ENCODE measurements at regions not wholly inside any gene's neighbourhood (a gene's known extent, or its start where the extent isn't known, plus 50 kb on each side); places are given as distances from the start of the nearest gene placed in this dataset.
"Not testable (repeated sequence)": the region's sequence is repeated elsewhere in the genome, so short reads cannot be mapped to it uniquely, and the experiment has no call there.

DNA sequence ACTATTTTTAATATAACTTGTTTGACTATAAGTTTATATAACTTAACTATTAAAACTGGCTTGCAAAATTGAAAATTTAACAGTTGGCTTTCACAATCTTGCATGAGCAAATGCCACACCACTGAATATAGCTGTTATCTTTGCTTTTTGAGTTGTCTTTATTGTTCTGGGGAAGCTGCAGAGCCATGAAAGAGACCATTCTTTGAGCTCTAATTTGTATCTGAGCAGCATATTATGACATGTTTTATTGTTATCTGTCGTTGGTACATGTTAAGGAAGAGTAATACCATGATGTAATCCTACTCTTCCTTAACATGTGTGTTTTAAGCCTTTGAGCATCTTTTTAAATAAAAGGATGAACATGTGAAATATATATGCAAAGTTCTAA is 97.1 kb upstream of the ANK2 start:
- H3K4me3 Mint-ChIP-seq (ENCODE audit: low read depth, unreplicated experiment): no peak overlapping the region
- intact Hi-C loops (cut with micrococcal nuclease; ENCODE audit: unreplicated experiment): no loop called here
- BruUV-seq (replicated peaks): no TSS peak

DNA sequence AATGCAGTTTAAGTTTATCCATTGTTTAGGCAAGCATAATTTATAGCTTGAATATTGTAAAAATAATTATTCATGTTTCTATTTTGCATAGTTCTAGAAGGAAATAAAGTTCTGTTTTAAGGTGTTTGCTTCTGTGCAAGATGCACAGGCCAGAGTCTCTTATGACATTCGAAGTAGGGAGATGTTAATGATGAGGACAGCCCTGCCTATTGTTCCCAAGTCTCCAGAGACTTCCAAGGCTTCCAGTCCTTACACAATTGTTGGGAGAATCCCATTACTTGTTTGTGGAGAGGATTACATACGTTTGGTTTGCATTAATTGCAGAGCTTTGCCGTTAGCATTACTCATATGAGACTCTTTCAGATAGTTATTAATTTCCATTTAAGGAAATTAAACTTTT is 96.2 kb upstream of the ANK2 start:
- Mint-ChIP-seq H3K27me3 (ENCODE audit: unreplicated experiment) (no peaks in the 10 kb centered on the region), H3K27ac (ENCODE audit: unreplicated experiment) (no peak overlapping the region), H3K36me3 (ENCODE audit: insufficient read depth, unreplicated experiment) (no peaks in the 10 kb centered on the region), H3K4me3 (ENCODE audit: low read depth, unreplicated experiment) (no peak overlapping the region), H3K4me1 (ENCODE audit: low read depth, unreplicated experiment) (no peaks in the 10 kb centered on the region), H3K9me3 (ENCODE audit: low read depth, unreplicated experiment) (no peaks in the 10 kb centered on the region)
- TF ChIP-seq, protein P1, sequence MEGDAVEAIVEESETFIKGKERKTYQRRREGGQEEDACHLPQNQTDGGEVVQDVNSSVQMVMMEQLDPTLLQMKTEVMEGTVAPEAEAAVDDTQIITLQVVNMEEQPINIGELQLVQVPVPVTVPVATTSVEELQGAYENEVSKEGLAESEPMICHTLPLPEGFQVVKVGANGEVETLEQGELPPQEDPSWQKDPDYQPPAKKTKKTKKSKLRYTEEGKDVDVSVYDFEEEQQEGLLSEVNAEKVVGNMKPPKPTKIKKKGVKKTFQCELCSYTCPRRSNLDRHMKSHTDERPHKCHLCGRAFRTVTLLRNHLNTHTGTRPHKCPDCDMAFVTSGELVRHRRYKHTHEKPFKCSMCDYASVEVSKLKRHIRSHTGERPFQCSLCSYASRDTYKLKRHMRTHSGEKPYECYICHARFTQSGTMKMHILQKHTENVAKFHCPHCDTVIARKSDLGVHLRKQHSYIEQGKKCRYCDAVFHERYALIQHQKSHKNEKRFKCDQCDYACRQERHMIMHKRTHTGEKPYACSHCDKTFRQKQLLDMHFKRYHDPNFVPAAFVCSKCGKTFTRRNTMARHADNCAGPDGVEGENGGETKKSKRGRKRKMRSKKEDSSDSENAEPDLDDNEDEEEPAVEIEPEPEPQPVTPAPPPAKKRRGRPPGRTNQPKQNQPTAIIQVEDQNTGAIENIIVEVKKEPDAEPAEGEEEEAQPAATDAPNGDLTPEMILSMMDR (IDR thresholded peaks at IDR 0.05; ENCODE audit: unreplicated experiment): no peak
- DNase-seq: no peak
- CTCF ChIA-PET: no interaction called here
- BruUV-seq (replicated peaks): no TSS peak
- intact Hi-C loops (cut with micrococcal nuclease; ENCODE audit: unreplicated experiment): no loop called here

More for the DNA sequence above, 97.1 kb upstream of the ANK2 start:
- H3K27ac Mint-ChIP-seq (ENCODE audit: unreplicated experiment): no peak overlapping the region
- H3K27me3 Mint-ChIP-seq (ENCODE audit: unreplicated experiment): no peaks in the 10 kb centered on the region
- TF ChIP-seq, protein P1 (IDR thresholded peaks at IDR 0.05; ENCODE audit: unreplicated experiment): no peak
- H3K4me1 Mint-ChIP-seq (ENCODE audit: low read depth, unreplicated experiment): no peaks in the 10 kb centered on the region
- no peaks in the 10 kb centered on the region for H3K36me3 Mint-ChIP-seq (ENCODE audit: insufficient read depth, unreplicated experiment)
- CTCF ChIA-PET: no interaction called here
- no peak for DNase-seq
- H3K9me3 Mint-ChIP-seq (ENCODE audit: low read depth, unreplicated experiment): no peaks in the 10 kb centered on the region

DNA sequence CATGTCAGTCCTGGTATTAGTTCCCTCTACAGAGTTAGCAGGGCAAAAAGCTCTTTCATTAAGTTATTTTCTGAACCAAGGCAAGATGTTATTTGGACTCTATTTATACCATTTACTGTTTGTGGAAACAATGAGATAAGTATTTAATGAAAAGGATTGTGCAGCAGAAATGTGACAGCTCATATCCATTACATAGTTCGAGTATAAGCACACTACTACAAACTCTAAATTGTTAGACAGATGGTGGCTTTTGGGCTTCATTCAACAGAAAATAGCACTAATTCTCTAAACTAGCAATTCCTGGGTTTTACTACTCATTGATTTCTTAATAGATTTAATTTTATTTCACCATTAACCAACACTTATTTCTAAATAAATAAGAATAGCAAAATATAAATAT is 95.2 kb upstream of the ANK2 start:
- CTCF ChIA-PET: no interaction called here
- no TSS peak for BruUV-seq (replicated peaks)
- H3K36me3 Mint-ChIP-seq (ENCODE audit: insufficient read depth, unreplicated experiment): no peaks in the 10 kb centered on the region

DNA sequence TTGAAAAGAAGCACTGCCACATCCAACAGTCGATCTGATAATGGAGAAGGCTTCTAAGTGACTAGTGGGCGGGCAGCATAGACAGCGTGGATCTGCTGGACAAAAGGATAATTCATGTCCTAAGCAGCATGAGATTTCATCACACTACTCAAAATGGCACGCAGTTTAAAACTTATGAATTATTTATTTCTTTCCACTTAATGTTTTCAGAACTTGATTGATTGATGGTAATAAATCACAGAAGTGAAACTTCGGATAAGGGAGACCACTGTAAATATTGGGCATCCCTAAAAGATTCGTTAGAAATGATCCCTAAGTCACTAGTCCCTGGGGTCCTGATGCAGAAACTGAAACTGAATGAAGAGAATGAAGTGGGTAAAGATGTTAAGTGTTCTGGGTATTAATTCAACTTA is 93.0 kb upstream of the ANK2 start:
- CTCF ChIA-PET: no interaction called here
- H3K4me1 Mint-ChIP-seq (ENCODE audit: low read depth, unreplicated experiment): no peaks in the 10 kb centered on the region
- TF ChIP-seq, protein P1 (IDR thresholded peaks at IDR 0.05; ENCODE audit: unreplicated experiment): no peak
- DNase-seq: no peak
- H3K9me3 Mint-ChIP-seq (ENCODE audit: low read depth, unreplicated experiment): no peaks in the 10 kb centered on the region
- no TSS peak for BruUV-seq (replicated peaks)
- H3K27me3 Mint-ChIP-seq (ENCODE audit: unreplicated experiment): no peaks in the 10 kb centered on the region
- H3K27ac Mint-ChIP-seq (ENCODE audit: unreplicated experiment): no peak overlapping the region
- no peaks in the 10 kb centered on the region for H3K36me3 Mint-ChIP-seq (ENCODE audit: insufficient read depth, unreplicated experiment)
- intact Hi-C loops (cut with micrococcal nuclease; ENCODE audit: unreplicated experiment): no loop called here
- H3K4me3 Mint-ChIP-seq (ENCODE audit: low read depth, unreplicated experiment): no peak overlapping the region

More for the DNA sequence above, 95.2 kb upstream of the ANK2 start:
- H3K27me3 Mint-ChIP-seq (ENCODE audit: unreplicated experiment): no peaks in the 10 kb centered on the region
- no peak overlapping the region for H3K27ac Mint-ChIP-seq (ENCODE audit: unreplicated experiment)
- no peaks in the 10 kb centered on the region for H3K9me3 Mint-ChIP-seq (ENCODE audit: low read depth, unreplicated experiment)
- intact Hi-C loops (cut with micrococcal nuclease; ENCODE audit: unreplicated experiment): no loop called here
- H3K4me1 Mint-ChIP-seq (ENCODE audit: low read depth, unreplicated experiment): no peaks in the 10 kb centered on the region
- TF ChIP-seq, protein P1 (IDR thresholded peaks at IDR 0.05; ENCODE audit: unreplicated experiment): no peak
- no peak for DNase-seq
- no peak overlapping the region for H3K4me3 Mint-ChIP-seq (ENCODE audit: low read depth, unreplicated experiment)

DNA sequence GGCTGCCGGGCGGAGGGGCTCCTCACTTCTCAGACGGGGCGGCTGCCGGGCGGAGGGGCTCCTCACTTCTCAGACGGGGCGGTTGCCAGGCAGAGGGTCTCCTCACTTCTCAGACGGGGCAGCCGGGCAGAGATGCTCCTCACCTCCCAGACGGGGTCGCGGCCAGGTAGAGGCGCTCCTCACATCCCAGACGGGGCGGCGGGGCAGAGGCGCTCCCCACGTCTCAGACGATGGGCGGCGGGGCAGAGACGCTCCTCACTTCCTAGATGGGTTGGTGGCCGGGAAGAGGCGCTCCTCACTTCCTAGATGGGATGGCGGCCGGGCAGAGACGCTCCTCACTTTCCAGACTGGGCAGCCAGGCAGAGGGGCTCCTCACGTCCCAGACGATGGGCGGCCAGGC is 91.7 kb upstream of the ANK2 start:
- H3K36me3 Mint-ChIP-seq (ENCODE audit: insufficient read depth, unreplicated experiment); H3K27me3 Mint-ChIP-seq (ENCODE audit: unreplicated experiment); H3K4me3 Mint-ChIP-seq (ENCODE audit: low read depth, unreplicated experiment): not testable (repeated sequence)

More for the DNA sequence above, 91.7 kb upstream of the ANK2 start:
- H3K27ac Mint-ChIP-seq (ENCODE audit: unreplicated experiment); H3K9me3 Mint-ChIP-seq (ENCODE audit: low read depth, unreplicated experiment); intact Hi-C loops (cut with micrococcal nuclease; ENCODE audit: unreplicated experiment); H3K4me1 Mint-ChIP-seq (ENCODE audit: low read depth, unreplicated experiment); BruUV-seq (replicated peaks); DNase-seq; CTCF ChIA-PET: not testable (repeated sequence)
